Femur (tissue), 1 donor: ENCODE measurements at regions not wholly inside any gene's neighbourhood (a gene's known extent, or its start where the extent isn't known, plus 50 kb on each side); places are given as distances from the start of the nearest gene placed in this dataset.
"Not testable (repeated sequence)": the region's sequence is repeated elsewhere in the genome, so short reads cannot be mapped to it uniquely, and the experiment has no call there.

Experiments used
- DNase-seq: peaks from one replicate; pipeline ENCODE4 v3.0.0-alpha.2; 2017

GRCh38 chr4:138485498-138485897 lies 243.3 kb upstream of the SLC7A11 start:
- DNase-seq = no peak

- no peak for DNase-seq
Observed at GRCh38 chr4:138475116-138475515, 233.0 kb upstream of the SLC7A11 start.

GRCh38 chr4:138473339-138473738 lies 231.2 kb upstream of the SLC7A11 start:
- no peak for DNase-seq

GRCh38 chr4:138460477-138461414 lies 218.6 kb upstream of the SLC7A11 start:
- no peak for DNase-seq

GRCh38 chr4:138458751-138459150 lies 216.6 kb upstream of the SLC7A11 start:
- DNase-seq = no peak

GRCh38 chr4:138456349-138456748 lies 214.2 kb upstream of the SLC7A11 start:
- not testable (repeated sequence) for DNase-seq

GRCh38 chr4:138455097-138455496 lies 212.9 kb upstream of the SLC7A11 start:
- DNase-seq = no peak

- no peak for DNase-seq
Observed at GRCh38 chr4:138452826-138453225, 210.7 kb upstream of the SLC7A11 start.

- no peak for DNase-seq
Observed at GRCh38 chr4:138451276-138451663, 209.1 kb upstream of the SLC7A11 start.

- no peak for DNase-seq
Observed at GRCh38 chr4:138450546-138451275, 208.6 kb upstream of the SLC7A11 start.

- no peak for DNase-seq
Observed at GRCh38 chr4:138449938-138450337, 207.8 kb upstream of the SLC7A11 start.

- DNase-seq = no peak
Observed at GRCh38 chr4:138448169-138448568, 206.0 kb upstream of the SLC7A11 start.

GRCh38 chr4:138446456-138446855 lies 204.3 kb upstream of the SLC7A11 start:
- no peak for DNase-seq

GRCh38 chr4:138445098-138445497 lies 202.9 kb upstream of the SLC7A11 start:
- DNase-seq = peak; percentile 31

- no peak for DNase-seq
Observed at GRCh38 chr4:138444260-138444659, 202.1 kb upstream of the SLC7A11 start.

- DNase-seq = no peak
Observed at GRCh38 chr4:138439143-138439581, 197.0 kb upstream of the SLC7A11 start.

- DNase-seq = no peak
Observed at GRCh38 chr4:138438608-138439007, 196.5 kb upstream of the SLC7A11 start.

- no peak for DNase-seq
Observed at GRCh38 chr4:138437263-138437851, 195.2 kb upstream of the SLC7A11 start.

- DNase-seq = not testable (repeated sequence)
Observed at GRCh38 chr4:138435733-138436132, 193.6 kb upstream of the SLC7A11 start.

- not testable (repeated sequence) for DNase-seq
Observed at GRCh38 chr4:138435046-138435445, 192.9 kb upstream of the SLC7A11 start.

- no peak for DNase-seq
Observed at GRCh38 chr4:138428611-138429010, 186.5 kb upstream of the SLC7A11 start.

- DNase-seq = no peak
Observed at GRCh38 chr4:138426786-138427185, 184.6 kb upstream of the SLC7A11 start.

- DNase-seq = no peak
Observed at GRCh38 chr4:138420471-138420870, 178.3 kb upstream of the SLC7A11 start.

- no peak for DNase-seq
Observed at GRCh38 chr4:138414202-138414601, 172.1 kb upstream of the SLC7A11 start.
